Hematopoietic multipotent progenitor cell treated with erythropoietin and hydrocortisone succinate and interleukin-3 and kit ligand, for 4 days (in vitro differentiated cells): ENCODE measurements at regions not wholly inside any gene's neighbourhood (a gene's known extent, or its start where the extent isn't known, plus 50 kb on each side); places are given as distances from the start of the nearest gene placed in this dataset.

Experiments used
- DNase-seq: peaks from one replicate; pipeline ENCODE4 v3.0.0-alpha.2; 2015

DNA sequence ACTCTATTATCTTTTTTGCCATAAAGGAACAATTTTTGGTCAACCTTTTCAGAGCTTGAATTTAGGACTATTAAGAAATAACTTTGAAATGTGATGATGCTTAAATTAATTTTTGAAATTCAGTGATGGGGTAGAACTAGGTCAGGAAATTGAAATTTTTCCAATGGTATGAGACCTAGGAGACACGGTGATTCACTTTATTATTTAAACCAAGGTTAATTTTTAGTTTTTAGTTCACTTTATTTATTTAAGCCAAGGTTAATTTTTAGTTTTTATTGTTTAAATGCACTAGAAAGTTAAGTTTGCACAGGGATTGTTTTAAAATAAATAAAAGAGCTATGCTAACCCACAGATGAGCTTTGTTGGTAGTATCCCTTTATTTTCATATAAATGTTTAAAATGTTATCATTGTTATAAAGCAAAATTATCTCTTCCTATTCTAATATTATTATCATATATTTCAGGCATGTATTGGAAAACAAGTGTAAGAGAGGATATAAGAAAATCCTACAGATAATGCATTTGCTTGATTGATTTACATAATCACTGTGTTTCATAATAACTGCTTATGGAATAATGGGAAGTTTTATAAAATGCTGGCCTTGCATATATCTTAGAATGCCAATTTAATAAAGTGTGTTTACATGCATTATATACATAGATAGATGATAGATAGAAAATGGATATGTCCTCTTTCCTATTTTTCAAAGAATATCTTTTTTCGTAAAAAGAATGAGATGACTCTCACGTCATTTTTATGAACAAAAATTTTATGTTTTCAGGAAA, 163.6 kb downstream of the HGF start:
- no peak for DNase-seq

DNA sequence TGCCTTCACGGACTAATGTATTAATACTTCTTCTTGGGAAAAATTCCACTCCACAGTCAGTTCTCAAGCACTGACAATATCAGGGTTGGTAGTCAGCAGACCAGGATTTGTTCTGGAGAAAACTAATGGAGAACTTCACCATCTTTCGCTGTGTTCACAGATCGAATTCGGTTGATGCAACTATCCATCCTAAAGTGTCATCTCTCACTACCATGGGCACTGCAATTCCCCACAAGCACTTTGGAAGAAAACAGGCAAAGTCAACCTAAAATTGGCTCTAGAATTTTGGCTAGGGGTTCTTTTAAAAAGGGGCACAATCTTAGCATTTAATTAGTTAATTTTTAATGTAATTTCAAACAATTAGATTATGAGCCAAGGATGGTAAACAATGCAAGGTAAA, 164.4 kb downstream of the HGF start:
- no peak for DNase-seq

DNA sequence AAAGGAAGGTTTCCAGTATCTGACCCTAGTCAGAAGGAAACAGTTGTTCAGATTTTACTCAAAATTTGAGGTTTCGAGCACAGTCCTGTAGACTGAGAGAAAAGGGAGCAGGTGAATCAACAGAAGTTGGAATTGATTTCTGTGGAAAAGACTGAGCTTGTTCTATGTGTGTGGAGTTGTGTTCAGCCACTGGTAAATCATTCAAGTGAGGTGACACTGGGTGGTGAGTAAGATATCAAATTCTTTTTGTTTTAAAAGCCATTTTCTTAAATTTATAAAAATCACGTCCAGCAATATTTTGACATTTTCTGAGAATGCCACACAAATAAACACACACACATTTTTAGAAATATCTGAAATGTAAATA, 165.1 kb downstream of the HGF start:
- DNase-seq, result no peak

DNA sequence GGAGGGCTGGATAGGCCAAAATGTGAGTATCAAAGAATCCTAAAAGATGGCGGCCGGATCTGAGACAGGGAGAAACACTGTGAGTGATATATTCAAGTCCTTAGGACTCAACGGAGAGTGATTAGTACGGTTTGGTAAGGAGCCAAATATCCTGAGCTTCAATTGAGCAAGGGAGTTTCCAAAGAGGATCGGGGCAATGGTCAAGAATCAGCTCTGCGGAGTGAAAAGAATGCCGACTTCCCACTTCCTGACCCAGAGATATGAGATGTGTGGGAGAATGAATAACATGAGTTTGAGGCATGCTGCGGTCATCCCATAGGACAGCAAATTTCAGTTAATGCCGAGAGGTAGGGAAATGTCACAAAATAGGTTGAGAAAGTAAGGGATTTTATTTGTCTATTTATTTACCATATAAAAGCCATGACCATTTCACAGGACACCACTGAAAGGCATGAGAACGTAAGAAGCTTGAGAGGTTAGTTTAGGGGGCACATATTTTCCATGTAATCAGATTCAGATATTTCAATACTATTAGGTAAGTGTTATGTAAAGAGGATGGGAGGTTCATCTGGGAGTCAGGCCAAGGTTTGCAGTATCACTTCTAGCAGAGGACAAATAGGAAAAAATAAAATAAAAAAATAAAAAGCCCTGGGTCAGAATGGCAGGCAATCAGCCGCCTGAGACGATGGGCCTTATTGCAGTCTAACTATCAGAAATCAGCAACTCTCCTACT, 165.6 kb downstream of the HGF start:
- DNase-seq, result no peak

DNA sequence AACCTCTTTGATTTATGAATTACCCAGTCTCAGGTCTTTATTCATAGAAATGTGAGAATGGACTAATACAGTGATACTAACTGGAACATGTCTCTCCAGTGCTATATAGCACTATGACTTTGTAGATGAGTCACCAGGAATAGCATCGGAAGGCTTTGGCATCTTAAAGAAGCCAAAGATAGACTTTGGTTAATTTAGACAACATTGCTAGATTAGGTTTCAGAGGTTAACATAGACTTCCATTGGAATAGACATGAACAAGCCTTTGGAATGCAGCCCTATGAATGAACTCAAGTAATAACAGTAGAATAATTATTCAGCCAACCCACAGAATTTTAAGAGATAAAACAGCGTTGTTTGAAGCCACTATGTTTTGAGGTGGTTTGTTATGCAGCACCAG, 169.2 kb downstream of the HGF start:
- DNase-seq, result no peak

DNA sequence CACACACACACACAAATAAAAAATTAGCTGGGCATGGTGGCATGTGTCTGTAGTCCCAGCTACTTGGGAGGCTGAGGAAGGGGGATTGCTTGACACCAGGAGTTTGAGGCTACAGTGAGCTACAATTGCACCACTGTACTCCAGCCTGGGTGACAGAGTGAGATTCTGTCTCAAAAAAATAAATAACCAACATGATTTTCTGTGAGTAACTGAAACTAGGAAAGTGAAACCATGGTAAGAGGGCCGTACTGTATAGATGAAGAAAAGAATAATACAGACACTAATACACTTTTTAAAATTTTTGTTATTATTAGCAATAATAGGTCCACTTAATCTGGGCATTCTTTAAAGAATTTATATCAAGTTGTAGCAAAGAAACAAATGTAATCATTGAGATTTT, 170.9 kb downstream of the HGF start:
- DNase-seq, result no peak

DNA sequence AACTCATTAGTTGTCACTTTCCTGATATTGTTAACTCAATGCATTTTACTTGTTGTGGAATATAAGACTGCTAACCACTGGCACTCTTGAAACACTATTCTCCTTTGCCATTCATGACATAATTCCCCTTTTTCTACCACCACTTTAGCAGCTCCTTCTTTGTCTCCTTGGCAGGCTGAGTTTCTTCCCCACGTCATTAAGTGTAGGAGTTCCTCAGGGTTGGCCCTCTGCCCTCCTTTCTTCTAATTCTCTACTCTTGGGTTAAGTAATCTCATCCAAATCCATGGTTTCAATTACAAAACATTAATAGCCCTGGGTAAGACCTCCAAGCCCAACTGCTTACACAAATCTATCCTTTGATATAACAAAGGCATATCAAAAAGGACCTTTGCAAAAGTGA, 175.1 kb downstream of the HGF start:
- no peak for DNase-seq

DNA sequence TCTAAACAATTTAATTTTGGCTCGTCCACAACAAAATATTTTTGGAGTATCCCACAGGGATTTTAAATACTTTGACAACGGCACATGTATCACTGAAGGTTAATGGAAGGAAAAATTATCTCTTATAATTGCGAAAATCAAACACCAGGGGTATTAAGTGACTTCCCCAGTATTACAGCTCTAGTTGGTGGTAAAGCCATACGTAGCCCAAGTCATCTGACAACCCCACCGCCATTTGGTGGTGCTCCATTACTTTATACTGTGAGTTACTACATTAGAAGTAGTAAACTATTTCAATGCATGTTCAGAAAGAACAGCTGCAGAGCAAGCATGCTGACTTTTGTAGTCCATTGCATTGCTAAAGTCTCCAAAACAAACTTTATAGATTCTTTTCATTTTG, 179.7 kb downstream of the HGF start:
- no peak for DNase-seq

DNA sequence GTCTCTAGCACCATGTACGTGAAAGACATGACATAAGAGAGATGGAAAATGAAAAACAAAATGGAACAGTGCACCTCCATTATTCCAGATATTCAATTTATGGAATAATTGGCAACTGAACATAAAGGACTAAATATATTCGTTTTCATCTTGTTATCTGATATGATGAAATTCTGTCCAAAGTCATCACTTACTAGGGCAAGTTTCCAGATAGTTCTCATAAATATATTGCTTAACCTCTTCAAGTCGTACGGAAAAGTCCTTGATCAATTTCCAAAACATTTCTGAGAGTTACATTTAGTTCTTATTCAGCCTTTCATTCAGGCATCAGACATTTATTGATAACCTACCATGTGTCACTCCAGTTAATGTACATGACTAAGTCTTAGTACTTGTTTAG, 185.2 kb downstream of the HGF start:
- DNase-seq, result no peak

DNA sequence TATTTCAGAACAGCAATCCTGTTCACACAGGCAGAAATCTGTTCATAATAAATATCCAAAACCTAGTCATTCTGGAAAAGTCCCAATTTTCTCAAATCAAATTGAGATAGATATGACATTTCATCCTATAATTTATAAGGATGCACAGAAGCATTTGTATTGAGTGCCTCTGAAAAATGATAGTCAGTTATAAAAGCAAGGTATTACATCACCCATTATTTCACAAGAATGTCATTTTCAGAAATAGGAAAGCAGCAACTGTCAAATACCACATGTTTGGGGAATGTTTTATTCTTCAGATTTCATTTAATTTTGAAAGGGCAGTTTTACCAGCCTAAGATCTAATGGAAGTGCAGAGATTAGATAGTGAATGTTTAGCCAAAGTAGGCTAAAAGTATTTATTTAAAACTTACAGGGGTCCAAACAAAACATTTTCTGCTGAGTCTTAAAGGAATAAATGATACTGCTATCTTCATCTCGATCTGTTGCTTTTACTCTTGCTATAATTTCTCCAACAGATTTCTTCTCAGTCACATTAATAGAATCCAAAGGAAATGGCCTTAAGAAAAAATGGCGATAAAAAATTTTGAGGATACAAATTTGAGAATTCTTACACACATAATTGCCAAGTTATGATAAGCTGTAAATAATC, 185.8 kb downstream of the HGF start:
- DNase-seq, result peak; percentile 5

DNA sequence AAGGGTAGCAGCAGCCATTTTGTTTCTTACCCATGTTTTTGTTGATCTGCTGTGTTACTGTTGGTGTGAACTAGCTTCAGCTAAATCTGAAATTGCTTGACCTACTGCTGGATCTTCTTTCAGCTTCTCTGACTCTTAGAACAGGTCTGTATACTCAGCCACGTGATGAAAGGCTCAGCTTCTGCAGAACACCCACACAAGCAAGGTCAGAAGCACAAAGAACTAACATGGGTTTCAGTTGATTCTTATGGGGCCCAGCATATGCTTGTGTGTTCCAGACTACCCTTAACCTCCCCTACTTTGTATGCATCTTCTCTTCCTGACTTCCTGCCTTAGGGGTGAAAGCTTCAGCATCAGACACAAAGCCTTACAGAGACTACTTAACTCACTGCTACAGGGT, 186.8 kb downstream of the HGF start:
- no peak for DNase-seq

DNA sequence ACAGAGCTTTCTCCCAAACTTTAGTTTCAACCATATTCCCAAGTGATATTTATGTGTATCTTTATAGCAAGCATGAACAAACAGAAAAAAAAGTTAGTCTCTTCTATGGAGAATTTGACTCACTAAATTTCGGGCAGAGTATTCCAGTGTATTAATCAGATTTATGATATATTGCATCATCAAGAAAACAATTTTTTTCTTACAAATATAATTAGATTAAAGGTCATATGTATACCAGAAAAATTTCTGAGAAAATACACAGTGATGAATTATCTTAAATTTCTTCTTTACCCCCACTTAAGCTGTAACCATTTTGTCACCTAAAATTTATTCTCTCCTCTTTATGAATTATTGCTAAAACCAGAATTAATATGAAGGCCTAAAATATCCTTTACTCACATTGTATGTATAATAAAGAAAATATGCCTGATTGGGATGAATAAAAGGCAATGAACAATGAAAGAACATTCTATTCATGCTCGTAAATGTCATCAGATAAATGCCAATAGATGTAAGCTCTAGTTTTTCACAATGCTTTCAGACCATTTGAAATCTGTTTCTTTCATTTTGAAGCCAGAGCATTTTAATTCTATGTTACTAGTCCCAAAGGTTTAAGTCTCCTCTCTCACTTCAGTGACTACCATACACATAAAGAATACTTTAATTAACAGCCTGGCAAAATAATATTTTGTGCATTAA, 192.1 kb downstream of the HGF start:
- DNase-seq, result no peak

DNA sequence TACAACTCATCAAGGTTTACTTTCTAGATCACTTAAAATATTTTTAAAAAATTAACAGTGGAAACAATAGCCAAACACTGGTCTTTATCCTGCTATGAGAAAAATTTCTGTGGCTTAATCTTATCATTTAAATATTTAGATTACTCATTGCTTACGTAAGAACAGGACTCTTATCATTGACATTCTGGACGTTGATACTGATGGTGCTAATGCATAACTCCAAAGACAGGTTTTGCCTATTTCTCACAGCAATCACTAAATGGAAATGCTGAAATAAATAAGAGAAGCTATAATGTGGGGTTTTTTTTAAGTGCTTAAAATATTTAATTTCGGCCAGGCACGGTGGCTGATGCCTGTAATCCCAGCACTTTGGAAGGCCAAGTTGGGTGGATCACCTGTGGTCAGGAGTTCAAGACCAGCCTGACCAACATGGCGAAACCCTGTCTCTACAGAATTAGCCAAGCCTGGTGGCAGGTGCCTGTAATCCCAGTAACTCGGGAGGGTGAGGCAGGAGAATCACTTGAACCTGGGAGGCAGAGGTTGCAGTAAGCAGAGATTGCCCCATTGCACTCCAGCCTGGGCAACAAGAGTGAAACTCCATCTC, 195.0 kb downstream of the HGF start:
- DNase-seq, result peak; percentile 6

DNA sequence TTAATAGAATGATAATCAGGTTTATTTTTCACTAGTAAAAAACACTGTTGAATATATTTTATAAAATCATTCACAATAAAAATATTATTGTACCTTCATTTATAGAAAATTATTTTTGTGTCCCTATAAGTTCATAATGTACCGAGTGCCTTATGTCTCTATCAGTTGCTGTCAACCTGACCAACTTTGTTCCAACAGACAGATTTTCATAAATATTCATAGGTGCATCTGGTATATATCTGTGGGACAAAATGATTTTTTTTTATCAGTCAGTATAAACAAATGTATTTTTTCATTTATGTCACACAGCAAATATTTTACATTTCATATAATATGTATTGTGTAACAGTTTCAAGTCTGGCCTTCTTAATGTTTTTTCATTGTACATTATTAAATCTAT, 195.9 kb downstream of the HGF start:
- DNase-seq, result no peak

DNA sequence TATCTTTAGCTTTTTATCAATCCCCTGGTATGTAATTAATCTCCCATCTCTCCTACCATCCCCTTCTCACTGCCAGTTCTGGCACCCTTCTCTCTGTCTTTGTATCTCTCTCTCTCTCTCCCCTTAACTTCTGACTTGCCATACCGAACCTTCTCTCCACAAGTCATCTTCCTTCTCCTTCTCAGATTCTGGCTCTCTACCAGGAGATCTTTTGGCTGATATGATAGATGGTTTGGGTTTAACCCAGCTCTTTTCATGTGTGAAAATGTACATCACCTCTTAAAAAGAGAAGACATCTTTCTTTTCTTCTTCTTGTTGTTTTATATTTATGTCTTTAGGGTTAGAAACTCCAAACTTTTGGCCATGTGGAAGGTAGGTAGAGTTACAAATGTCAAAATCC, 196.7 kb downstream of the HGF start:
- DNase-seq, result no peak

DNA sequence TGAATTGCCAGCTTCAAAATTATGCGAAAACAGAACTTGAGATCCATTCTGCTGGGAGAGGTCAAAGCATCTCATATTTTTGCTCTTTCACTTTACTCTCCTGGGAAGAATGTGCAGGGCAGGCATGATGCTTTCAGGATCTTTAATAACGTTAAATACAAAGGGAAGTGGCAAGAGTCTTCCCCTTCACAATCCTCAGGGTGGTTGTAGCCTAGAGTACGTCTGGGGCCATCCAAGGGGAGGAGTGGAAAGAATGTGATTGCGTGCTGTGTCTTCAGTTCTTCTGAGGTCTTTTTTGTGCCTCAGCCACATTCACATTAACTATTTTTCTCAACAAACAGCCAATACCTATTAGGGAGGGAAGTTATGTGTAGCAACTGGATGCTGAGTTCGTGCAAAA, 207.3 kb downstream of the HGF start:
- DNase-seq, result no peak

DNA sequence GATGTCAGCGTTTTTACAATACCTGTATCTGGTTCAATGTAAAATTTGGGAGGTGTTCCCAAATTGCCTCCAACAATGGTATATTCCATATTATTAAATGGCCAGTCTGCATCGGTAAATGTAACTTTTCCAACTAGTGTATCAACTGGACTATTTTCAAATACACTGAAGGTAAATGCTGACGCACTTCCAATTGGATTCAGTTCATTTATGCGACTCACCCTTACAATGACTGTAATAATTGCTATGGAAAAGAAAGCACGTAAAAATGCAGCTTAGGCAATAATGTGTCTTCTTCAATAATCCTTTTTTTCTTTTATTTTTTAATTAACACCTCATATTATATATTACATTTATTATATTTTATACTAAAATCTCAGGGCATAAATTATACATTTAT, 209.1 kb downstream of the HGF start:
- no peak for DNase-seq

DNA sequence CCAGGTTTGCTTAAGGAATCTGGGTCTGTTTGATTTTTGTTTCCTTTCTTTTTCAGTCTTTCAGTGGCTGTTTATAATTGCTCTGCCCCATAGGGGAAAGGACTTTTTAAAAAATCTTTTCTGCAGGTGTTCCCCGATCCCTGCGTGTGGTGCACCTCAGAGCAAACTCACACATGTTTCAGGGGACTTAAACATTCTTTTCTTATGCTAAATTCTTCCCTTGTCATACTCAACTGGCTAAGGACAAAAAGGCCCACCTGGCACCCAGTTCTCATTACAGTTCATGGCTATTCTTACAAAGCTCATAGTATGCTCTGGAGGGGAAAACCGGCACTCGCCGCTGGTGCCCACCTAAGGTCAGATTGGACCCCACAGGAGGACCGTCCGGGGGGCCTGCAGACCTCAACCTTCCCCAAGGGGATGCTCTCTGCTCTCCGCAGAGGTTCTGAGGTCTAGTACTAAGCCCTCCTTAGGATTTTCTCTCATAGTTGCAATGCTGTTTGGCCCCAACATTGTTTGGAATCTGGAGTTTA, 220.3 kb downstream of the HGF start:
- no peak for DNase-seq

DNA sequence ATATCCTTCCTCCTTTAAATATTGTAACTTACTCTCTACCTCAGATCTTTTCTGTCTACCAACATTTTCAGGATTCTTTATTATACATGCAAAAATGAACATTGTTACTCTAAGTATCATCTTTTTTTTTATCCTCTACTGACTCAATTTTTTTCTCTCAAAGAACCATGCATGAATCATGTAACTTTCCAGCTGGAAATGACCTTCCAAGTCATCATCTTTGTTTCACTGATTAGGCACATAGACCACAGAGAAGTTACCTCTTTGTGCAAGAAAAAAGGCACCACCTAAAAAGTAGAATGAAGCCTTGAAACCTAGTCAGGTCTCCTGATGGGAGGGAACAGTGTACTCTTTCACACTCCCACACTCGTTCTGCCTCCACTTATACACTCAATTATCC, 234.9 kb downstream of the HGF start:
- no peak for DNase-seq

DNA sequence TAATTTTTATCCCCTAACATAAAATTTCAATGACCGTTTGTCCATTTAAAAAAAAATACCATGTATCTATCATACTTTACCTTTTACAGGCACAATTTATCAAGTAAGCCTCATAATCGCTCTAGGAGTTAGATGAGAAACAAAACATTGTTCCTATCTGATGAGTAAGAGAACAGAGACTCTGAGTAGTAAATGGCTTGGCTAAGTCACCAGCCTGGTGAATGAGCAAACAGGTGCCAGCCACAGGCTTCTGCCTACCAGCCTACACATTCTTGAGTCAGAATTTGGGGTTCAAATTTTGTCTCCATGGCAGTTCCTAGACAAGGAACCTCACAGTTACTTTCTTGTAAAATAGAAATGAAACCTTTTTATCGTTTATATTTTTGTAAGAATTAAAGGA, 235.4 kb downstream of the HGF start:
- no peak for DNase-seq

DNA sequence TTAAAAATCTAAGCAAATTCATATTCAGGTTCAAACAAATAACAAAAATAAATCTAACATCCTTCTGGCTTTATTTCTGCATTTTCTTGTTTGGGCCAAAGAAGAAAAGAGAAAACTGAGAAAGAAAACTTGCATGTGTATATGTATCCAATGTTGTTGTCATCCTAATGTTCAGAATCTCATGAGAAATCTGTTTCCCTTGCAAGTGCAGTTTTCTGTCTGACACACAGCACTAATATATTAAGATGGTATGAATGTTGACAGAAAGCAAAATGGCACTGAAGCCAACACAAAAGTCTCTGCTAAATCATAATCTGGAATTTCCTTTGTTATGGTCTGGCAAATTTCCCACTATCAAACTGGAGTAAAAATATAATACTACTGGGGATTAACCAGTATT, 235.9 kb downstream of the HGF start:
- DNase-seq, result no peak

DNA sequence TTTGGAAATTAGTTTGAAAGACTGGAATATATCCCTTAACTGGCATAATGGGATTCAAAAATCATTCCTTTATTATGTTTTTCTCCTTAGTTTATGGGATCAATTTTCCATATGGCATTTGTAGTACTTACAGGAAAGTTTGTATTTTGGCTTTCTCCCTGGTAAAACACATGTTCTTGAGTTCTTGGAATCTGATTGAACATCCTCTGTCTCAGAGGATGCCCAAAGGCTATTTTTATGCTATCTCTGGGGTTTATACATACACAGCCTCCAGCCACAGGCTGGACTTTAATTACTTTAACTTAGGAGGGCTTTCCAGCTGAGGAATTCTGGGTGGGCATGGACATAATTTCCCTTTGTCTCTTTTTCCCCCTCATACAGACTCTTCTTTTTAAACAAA, 236.4 kb downstream of the HGF start:
- DNase-seq, result no peak

DNA sequence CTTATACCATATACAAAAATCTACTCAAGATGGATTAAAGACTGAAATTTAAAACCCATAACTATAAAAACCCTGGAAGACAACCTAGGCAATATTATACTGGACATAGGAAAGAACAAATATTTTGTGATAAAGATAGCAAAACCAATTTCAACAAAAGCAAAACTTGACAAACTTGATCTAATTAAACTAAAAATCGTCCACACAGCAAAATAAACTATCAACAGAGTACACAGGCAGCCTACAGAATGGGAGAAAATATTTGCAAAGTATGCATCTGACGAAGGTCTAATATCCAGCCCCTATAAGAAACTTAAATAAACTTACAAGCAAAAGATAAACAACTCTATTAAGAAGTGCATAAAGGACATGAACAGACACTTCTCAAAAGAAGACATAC, 240.1 kb downstream of the HGF start:
- DNase-seq, result no peak
